HS-5 (cell line): ENCODE measurements at regions not wholly inside any gene's neighbourhood (a gene's known extent, or its start where the extent isn't known, plus 50 kb on each side); places are given as distances from the start of the nearest gene placed in this dataset.
"Not testable (repeated sequence)": the region's sequence is repeated elsewhere in the genome, so short reads cannot be mapped to it uniquely, and the experiment has no call there.

Experiments
- DNase-seq: peaks from one replicate; pipeline ENCODE4 v3.0.0-alpha.2; 2012; ENCODE audit warnings: low read depth

DNA sequence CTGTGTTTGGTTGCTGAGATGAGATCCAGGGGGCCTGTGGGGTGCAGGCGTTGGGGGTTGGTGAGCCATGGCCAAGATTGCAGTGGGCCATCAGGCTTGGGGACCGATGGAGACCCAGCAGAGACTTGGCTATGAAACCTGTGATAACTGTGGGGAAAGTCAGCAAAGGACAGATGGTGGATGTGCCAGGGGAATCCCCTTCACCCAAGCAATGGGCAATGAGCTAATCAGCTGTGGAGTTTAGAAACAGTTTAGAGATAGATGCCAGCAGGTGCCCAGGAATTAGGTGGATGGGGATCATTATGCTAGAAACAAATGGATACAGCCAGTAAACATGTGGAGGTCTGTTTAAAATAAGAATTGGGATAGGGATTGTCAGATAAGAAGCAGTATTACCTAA is 151.4 kb upstream of the FERD3L start:
- DNase-seq = no peak

DNA sequence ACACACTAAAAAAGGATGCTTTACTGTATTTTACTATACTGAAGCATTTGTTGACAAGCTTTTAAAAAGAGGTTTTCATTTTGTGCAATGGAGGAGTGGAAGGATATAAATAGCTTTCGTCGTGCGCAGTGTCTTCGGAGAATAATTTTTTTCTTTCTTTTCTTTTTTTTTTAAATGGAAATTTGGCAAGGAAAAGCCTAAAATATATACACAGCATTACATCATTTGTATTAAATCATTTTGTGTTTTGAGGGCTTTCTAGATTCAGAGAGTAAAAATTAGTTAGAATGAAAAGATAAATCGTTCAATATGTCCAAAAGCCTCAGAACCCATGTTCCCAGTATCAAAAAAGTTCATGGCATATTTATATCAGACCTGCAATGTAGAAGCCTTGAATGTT is 150.2 kb upstream of the FERD3L start:
- no peak for DNase-seq

DNA sequence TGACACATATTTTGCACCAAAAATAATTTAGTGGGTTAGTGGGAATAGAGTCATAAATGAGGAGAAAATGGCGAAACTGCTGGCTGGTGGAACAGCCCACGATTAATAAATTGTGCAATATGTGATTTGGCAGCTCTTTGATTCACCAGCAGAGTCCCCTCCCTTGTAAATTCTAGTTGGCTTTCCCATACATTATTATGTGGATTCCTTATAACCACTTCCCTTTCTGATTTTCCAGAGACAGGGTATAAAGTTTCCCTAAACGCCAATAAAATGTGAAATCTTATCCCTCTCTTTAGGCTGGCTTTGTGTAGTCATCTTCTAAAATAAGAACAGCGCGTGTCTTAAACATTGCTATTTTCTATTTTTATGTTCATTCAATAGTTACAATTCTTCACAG is 149.4 kb upstream of the FERD3L start:
- peak; percentile 24 for DNase-seq

DNA sequence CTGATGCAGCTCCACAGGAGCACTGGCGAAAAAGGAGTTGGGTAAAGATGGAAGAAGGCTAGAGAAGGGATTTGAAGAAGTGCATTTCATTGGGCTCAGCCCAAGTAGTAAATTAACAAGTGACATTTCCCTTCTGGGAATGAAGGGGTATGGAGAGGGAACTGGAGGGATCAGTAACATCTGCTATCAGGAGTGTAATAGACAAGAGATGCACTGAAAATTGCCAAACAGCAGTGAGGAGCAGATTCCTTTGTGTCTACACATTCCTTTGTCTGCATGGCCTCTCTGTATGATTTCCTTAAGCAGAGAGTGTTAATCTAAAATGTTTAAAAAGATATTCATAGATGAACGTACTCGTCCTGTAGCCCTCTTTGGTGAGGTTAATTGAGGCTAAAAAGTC is 148.2 kb upstream of the FERD3L start:
- DNase-seq = no peak

DNA sequence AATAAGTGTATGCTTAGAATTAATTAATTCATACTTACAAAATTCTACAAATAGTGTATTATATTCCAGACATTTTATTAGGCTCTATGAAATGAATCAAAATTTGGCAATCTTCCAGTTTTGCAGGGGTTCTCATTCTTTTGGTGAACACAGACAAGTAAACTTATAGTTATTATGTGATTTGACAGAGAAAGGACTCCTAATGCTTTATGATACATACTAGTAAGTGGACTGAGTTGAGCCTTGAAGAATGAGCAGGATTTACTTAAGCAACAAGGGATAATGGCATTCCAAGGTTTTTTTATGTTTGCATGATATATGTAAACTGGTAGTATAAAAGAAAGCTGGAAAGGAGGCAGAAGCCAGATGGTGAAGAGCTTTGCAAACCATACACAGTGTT is 145.7 kb upstream of the FERD3L start:
- no peak for DNase-seq

DNA sequence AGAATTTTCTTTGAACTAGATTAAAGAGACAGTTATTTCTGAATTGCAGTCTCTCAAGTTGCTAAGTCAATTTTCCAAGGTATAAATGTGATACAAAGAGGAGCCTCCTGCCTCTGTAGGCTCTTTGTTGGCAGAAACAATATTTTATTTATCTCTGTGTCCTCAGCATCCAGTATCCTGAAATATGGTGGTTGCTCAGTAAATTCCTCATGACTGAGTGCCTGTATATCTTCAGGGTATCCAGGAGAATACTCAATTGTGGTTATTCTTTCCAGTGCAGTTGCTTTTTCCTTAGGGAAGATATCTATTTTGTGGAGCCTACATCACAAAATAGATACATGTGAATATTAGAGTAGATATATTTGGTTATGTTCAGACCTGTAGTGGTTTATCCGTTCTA is 144.8 kb upstream of the FERD3L start:
- no peak for DNase-seq

DNA sequence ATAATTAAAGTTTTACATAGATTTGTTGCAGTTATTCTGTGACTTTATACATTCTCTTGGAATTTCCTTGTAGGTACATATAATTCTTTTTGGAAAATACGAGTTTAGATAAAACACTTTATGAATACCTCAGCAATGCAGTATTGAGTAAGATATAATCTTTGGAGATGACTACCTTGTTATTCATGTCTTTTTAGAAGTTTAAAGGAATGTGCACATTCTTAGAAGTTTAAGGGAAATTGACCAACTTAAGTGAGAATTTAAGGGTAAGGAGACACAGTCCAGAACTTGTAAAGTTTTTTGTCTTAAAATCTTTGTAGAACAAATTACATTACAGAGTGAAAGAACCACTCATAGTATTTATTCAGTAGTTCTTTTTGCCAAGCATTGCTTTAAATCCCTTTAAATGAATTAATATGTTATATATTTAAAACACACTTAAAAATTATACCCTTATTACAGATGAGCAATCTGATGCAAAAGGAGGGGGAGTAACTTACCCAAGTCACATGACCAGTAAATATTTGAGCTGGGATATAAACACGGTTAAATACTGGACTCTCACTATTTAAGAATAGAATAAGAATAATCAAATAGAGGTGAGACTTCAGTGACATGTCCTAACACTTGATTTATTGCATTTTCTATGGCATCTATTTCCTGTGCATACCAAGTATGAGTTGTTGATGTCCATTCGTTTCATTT is 139.5 kb upstream of the FERD3L start:
- peak; percentile 80 for DNase-seq

DNA sequence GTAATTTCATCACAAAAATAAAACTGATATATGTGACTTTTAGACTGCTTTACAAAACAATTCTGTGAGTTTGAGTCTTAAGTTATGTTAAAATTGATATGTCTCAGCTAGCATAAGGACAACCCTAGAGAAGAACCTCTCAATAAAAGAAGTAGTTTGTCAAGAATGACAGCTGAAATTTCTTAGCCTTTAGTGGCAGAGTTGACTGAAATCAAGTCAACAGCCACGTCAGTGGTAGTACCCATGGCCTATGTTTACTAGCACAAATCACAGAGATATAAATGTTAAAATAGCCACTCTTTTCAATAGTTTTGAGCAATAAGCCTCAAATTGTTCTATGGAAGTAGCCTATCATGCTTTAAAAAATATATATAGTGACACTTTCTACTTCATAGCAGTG is 138.9 kb upstream of the FERD3L start:
- no peak for DNase-seq

DNA sequence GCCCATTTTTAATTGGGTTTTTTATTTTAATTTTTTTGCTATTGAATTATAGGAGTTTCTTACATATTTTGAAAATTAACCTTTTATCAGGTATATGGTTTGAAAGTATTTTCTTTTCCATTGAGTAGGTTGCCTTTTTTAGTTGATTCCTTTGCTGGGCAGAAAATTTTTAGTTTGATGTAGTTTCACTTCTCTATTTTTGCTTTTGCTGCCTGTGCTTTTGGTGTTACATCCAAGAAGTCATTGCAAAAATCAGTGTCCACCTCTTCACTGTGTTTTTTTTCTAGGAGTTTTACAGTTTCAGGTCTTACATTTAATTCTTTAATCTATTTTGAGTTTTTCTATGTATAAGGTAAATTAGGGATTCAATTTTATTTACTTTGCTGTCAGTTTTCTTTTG is 129.8 kb upstream of the FERD3L start:
- no peak for DNase-seq

DNA sequence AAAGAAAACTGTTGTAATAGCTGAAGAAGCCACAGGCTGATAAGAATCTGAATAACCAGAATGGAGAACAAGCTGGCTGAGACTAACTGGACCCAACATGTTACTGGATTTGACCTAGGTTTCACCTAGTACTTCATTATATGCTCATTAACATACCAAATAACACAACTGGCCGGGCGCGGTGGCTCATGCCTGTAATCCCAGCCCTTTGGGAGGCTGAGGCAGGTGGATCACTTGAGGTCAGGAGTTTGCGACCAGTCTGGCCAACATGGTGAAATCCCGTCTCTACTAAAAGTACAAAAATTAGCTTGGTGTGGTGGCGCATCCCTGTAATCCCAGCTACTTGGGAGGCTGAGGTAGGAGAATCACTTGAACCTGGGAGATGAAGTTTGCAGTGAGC is 127.1 kb upstream of the FERD3L start:
- not testable (repeated sequence) for DNase-seq

DNA sequence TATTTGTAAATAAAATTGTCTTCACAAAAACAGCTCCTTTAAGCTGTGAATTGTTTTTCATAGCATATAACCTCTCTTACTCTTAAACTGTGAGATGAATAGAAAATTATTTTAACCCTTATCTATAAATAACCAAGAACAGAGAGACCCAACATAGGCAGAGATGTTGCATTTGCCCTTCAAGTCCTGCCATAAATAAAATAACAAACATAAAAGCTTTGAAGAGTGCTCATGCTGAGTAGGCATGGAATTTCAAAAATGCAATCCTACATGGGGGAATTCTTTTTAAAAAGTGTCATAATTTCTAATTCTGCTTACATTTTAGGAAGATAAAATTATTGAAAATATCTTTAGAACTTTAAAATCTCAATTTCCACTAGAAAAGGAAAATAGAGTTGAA is 124.1 kb upstream of the FERD3L start:
- no peak for DNase-seq

DNA sequence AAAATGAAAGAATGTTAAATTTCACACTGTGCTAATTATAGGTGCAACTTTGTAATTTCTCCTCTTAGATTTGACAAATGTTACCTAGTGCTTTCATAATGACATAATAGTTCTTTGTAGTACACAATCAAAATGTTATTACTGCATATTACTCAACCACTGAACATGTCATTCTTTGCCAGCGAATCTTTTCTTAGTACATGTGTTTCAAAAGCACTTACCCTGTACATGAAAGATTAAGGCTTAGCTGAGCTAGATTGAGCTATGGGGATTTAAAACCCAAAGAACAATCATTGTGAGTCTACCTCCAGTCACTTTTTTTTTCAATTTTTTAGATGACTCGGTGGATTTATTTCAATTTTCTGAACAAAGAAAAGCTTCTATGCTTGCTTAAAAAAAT is 123.5 kb upstream of the FERD3L start:
- no peak for DNase-seq

DNA sequence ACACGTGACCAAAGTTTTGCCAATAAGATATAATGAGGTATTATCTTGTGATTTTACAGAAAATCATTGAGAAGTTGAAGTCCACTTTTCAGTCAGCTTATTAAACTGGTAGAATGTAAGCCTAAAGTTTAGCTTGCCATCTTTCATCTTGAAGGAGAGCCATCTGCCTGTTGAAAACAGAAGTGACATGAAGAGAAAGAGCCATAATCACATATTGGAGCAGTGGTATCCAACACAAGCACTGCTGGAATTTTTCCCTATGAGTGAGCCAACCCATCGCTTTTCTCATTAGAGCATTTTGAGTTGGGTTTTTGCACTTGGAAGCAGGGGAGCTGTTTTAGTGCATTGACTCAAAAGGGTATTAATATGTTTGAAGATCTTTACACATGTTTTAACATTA is 117.6 kb upstream of the FERD3L start:
- no peak for DNase-seq

DNA sequence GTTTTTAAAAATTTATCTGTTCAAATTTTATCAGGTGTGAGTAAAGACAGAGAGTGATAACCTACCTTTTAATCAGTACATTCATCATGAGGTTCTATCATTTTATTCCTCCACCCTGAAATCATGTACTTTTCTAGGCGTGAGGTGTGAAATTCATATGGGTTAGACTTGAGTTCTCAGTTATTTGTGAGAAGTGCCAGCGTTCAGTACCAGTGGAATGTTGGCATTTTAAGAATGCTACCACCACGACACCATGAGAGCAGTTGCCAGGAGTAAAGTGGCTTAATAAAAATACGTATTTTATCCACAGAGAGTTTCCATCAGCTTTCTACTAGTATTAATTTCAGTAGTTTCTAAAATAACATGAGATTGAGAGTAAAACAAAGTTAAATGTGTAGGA is 104.1 kb upstream of the FERD3L start:
- DNase-seq = no peak

DNA sequence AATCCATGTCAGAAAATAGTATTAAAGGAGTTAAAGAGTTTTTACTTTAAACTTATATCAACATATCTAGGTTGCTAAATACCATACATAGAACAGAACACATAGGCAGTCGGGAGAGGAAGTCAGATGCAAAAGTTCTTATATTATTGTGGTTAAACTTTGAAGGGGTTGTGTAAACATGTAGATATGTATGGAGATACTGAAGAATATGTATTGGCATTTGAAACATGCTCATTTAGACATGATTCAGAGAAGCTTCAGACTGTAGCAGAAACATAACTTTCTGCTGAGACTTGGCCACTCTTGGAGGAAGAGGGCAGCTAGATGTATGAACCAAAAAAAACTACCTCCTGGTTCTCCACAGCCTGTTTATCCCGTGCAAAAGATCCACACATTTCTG is 103.5 kb upstream of the FERD3L start:
- DNase-seq = peak; percentile 50

DNA sequence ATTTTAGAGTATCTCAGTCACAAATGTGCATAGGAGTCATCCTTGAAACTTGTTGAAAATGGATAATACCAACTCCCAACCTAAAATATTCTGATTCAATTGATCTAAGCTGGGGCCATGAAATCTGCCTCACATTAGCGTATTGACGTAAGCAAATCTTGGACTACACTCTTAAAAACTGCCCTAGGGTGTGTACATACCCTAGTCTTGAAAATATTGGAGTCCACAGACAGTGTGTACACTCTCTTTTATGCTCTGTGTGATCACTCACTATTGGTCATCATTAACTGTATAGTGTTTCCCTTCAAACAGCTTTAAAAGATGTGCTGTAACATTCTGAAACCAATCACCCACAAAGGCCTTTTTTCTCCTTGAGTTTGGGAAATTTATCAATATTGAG is 102.9 kb upstream of the FERD3L start:
- DNase-seq = no peak

DNA sequence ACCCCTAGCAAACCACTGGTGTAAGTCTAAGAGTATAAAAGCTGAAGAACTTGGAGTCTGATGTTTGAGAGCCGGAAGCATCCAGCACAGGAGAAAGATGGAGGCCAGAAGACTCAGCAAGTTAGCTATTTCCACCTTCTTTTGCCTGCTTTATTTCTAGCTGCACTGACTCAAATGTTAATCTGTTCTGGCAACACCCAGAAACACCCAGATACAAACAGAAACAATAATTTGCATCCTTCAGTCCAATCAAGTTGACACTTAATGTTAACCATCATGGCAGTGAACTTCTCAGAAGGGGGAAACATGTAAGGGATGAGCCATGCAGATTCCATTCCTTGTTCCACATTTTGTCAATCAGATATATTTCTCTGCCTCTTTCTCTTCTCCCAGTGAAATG is 101.8 kb upstream of the FERD3L start:
- DNase-seq = no peak

DNA sequence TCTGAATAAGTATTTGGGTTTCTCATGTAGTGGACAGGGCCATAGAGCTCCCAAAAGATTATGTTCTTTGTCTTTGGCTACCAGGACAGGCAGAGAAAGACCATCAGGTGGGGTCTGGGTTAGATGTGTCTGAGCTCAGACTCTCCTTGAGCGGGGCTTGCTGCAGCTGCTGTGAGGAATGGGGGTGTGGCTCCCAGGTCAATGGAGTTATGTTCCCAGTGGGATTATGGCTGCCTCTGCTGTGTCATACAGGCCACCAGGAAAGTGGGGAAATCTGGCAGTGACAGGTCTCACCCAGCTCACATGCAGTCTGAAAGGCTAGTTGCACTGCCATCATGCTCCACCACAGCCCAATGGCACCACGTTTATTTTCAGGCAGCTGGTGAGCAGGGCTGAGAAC is 97.0 kb upstream of the FERD3L start:
- DNase-seq = no peak

DNA sequence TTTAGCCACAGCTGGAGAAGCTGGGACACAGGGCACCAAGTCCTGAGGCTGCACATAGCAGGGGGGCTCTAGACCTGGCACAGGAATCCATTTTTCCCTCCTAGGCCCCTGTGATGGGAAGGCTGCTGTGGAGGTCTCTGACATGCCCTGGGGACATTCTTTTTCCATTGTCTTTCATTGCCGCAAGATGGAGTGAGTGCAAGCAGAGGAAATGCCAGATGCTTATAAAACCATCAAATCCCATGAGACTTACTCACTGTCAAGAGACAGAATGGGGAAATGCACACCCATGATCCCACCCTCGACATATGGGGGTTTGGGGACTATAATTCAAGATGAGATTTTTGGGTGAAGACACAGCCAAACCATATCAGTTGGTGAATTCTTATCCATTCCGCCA is 94.7 kb upstream of the FERD3L start:
- no peak for DNase-seq

DNA sequence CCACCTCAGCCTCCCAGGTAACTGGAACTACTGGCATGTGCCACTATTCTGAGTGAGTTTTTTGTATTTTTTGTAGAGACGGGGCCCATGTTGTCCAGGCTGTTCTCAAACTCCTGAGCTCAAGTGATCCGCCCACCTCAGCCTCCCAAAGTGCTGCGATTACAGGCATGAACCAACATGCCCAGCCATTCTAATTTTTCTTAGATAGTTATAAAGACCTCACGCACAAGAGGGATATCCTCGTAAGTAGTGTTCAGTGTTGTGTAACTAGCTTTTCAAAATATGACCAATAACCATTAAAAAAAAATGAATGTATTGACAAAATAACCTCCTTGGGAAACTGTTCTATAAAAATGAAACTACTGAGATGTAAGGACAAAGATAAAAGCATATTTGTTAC is 90.5 kb upstream of the FERD3L start:
- no peak for DNase-seq

DNA sequence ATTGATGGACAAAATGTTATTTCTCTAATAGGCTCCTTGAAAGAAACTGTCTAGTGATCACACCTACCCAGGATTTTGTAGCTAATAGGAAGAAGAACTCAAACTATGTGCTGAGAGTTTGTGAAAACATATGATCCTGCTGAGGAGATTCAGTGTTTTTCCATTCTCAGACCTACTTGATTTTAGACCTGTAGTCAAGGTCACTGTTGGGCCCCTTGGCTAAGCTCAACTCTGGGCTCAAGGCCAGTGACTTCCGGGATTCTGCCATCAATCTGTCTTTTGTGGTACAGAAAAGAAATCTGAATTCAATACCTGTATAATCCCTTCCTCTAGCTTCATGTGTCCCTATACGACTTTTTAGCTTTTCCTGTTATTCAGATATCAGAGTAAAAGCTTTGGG is 79.7 kb upstream of the FERD3L start:
- no peak for DNase-seq

DNA sequence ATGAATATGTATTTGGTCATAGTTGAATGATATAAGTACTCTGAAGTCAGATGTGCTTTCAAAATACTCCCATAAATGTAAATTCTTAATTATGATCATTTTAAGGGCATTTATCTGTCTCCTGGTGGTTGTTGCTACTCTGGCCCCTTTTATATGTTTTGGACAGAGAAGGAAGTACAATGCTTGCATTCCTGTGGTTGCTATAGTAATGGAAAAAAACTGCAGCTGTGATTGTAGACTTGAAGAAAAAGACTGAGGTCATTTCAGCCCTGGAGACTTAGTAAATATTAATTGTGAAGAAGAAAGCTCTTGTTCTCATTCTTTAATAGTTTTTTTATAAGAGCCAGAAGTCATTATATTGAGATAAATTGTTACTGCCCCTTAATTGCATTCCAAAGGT is 70.2 kb upstream of the FERD3L start:
- peak; percentile 35 for DNase-seq

DNA sequence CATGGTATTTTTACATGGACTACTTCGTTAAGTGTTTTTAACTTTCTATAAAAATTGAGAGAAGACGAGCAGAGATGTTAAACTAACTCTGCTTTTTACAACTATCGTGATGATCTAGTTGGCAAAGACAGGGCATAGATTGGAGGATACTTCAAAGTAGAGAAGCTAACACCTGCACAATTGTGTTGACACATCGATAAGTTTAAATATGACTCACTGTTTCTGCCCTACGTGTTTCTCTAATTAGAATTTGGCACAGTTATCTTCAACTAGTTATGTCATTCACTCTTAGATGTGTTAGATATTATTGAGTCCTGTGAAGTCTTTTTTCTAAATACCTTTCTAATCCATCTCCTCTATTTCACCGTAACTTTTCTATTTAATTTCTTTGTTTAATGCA is 68.5 kb upstream of the FERD3L start:
- DNase-seq = no peak

DNA sequence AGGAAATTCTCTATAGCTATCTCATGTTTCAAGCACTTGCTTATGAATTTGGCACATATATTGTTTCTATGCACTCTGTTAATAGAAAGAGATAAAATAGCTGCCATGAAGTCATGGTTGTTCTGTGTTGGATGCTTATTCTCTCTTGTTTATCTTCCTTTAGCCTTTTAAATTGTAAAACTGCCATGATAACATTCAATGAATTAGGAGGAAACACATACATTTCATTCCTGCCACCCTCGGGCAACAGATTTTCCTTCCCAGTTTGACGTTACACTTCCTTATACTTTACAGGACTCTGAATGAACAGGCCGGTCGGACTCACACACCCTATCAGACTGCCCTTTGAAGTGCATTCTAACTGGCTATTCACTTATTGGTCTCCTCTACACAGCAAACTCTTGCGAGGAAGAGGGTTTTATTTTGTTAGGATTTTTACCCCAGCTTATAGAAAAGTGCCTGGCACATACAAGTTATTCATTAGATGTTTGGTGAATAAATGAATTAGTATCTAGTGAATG is 65.7 kb upstream of the FERD3L start:
- DNase-seq = no peak
